ENCODE measurements at regions not wholly inside any gene's neighbourhood (a gene's known extent, or its start where the extent isn't known, plus 50 kb on each side); places are given as distances from the start of the nearest gene placed in this dataset.
A peak's percentile ranks its signal among the peaks of the same experiment; 100 is the strongest.

- no peak for ATAC-seq
- intact Hi-C loops (cut with DNase I) = no loop called here
- DNase-seq (ENCODE audit: missing footprints) = peak; percentile 46
These were observed 662.8 kb downstream of the BRD1 start for GRCh38 chr22:49164773-49165320.

GRCh38 chr22:49163960-49164690 is 663.5 kb downstream of the BRD1 start:
- ATAC-seq = no peak
- DNase-seq (ENCODE audit: missing footprints) = peak; percentile 23
- intact Hi-C loops (cut with DNase I) = no loop called here

GRCh38 chr22:49163258-49163959 is 664.3 kb downstream of the BRD1 start:
- peak; percentile 50 for DNase-seq (ENCODE audit: missing footprints)
- no peak for ATAC-seq
- intact Hi-C loops (cut with DNase I) = no loop called here

- ATAC-seq (no peak), DNase-seq (ENCODE audit: missing footprints) (no peak)
- intact Hi-C loops (cut with DNase I) = no loop called here
These were observed 664.8 kb downstream of the BRD1 start for GRCh38 chr22:49162841-49163240.

- intact Hi-C loops (cut with DNase I) = no loop called here
- DNase-seq (ENCODE audit: missing footprints) = no peak
- no peak for ATAC-seq
These were observed 666.4 kb downstream of the BRD1 start for GRCh38 chr22:49161002-49161850.

GRCh38 chr22:49160261-49161001 is 667.2 kb downstream of the BRD1 start:
- intact Hi-C loops (cut with DNase I) = no loop called here

GRCh38 chr22:49159711-49160110 is 668.0 kb downstream of the BRD1 start:
- DNase-seq (ENCODE audit: missing footprints) (no peak), ATAC-seq (no peak)
- intact Hi-C loops (cut with DNase I) = no loop called here

More at GRCh38 chr22:49160261-49161001, 667.2 kb downstream of the BRD1 start:
- DNase-seq (ENCODE audit: missing footprints) (peak; percentile 50), ATAC-seq (no peak)

GRCh38 chr22:49158741-49159564 is 668.7 kb downstream of the BRD1 start:
- DNase-seq (ENCODE audit: missing footprints) = peak; percentile 33
- no peak for ATAC-seq
- intact Hi-C loops (cut with DNase I) = no loop called here

- peak; percentile 63 for DNase-seq (ENCODE audit: missing footprints)
- intact Hi-C loops (cut with DNase I) = no loop called here
- no peak for ATAC-seq
These were observed 669.9 kb downstream of the BRD1 start for GRCh38 chr22:49157529-49158339.

- ATAC-seq = no peak
- intact Hi-C loops (cut with DNase I) = no loop called here
- DNase-seq (ENCODE audit: missing footprints) = no peak
These were observed 670.9 kb downstream of the BRD1 start for GRCh38 chr22:49156662-49157285.

- no peak for ATAC-seq
- intact Hi-C loops (cut with DNase I) = no loop called here
- DNase-seq (ENCODE audit: missing footprints) = no peak
These were observed 671.7 kb downstream of the BRD1 start for GRCh38 chr22:49155770-49156580.

- intact Hi-C loops (cut with DNase I) = no loop called here
- ATAC-seq (no peak), DNase-seq (ENCODE audit: missing footprints) (no peak)
These were observed 672.5 kb downstream of the BRD1 start for GRCh38 chr22:49155039-49155769.

GRCh38 chr22:49154433-49154832 is 673.2 kb downstream of the BRD1 start:
- no peak for ATAC-seq
- DNase-seq (ENCODE audit: missing footprints) = no peak
- intact Hi-C loops (cut with DNase I) = no loop called here

- no peak for DNase-seq (ENCODE audit: missing footprints)
- ATAC-seq = no peak
- intact Hi-C loops (cut with DNase I) = no loop called here
These were observed 673.8 kb downstream of the BRD1 start for GRCh38 chr22:49153921-49154320.

Data from Right ventricle myocardium inferior (tissue), 1 donor.